GM12875 (cell line): ENCODE measurements at regions not wholly inside any gene's neighbourhood (a gene's known extent, or its start where the extent isn't known, plus 50 kb on each side); places are given as distances from the start of the nearest gene placed in this dataset.
"Not testable (repeated sequence)": the region's sequence is repeated elsewhere in the genome, so short reads cannot be mapped to it uniquely, and the experiment has no call there.

Experiments used
- H3K4me3 ChIP-seq: one replicate; pipeline ENCODE4 v1.5.1; 2011; ENCODE audit warnings: low read depth, low read length, control low read depth
- CTCF ChIP-seq: IDR thresholded peaks from 2 replicates; pipeline ENCODE4 v1.5.1; 2011; ENCODE audit warnings: low read depth, mild to moderate bottlenecking, control low read depth, inconsistent platforms, low read length, moderate library complexity, borderline replicate concordance; ENCODE audit not compliant: insufficient read depth

- no peak overlapping the region for H3K4me3 ChIP-seq
- TF ChIP-seq CTCF: no peak
Observed at GRCh38 chr17:5896215-5896614, 174.0 kb upstream of the WSCD1 start.

- H3K4me3 ChIP-seq: no peak overlapping the region
- no peak for TF ChIP-seq CTCF
Observed at GRCh38 chr17:5897275-5897911, 172.8 kb upstream of the WSCD1 start.

DNA sequence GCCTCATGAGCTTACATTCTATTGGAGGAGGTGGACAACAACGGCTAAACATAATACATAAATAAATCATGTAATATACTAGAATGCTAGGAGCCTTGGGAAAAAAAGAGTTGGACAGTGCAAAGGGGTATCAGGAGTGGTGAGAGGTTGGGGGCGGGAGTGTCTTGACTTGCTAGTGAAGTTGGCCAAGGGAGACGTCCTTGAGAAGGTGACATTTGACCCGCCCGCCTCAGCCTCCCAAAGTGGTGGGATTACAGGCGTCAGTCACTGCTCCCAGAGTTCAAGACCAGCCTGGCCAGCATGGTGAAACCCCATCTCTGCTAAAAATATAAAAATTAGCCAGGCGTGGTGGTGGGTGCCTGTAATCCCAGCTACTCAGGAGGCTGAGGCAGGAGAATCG is 172.2 kb upstream of the WSCD1 start:
- H3K4me3 ChIP-seq: not testable (repeated sequence)

- no peak for TF ChIP-seq CTCF
- H3K4me3 ChIP-seq: no peak overlapping the region
Observed at GRCh38 chr17:5898406-5898805, 171.8 kb upstream of the WSCD1 start.

GRCh38 chr17:5899496-5900195 is 170.5 kb upstream of the WSCD1 start:
- H3K4me3 ChIP-seq: no peak overlapping the region
- no peak for TF ChIP-seq CTCF

DNA sequence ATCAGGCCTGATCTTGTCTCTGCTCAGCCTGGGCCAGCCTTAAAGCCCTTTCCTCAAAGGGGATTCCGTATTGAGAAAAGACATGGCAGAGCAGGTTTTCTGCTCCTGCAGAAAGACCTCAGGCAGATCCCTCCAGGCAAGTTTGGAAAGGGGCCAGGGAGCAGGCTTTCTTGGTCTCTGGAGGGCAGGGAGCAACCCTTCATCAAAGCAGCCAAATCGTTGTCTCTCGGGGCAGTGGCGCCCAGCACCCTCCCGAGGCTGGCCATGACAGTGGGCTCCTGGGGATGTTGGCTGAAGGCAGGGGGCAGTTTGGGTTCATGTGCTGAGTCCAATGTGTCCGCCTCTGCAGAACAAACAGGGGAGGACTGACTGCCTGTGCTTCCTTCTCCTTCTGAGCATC is 168.4 kb upstream of the WSCD1 start:
- H3K4me3 ChIP-seq: no peak overlapping the region
- TF ChIP-seq CTCF: no peak

DNA sequence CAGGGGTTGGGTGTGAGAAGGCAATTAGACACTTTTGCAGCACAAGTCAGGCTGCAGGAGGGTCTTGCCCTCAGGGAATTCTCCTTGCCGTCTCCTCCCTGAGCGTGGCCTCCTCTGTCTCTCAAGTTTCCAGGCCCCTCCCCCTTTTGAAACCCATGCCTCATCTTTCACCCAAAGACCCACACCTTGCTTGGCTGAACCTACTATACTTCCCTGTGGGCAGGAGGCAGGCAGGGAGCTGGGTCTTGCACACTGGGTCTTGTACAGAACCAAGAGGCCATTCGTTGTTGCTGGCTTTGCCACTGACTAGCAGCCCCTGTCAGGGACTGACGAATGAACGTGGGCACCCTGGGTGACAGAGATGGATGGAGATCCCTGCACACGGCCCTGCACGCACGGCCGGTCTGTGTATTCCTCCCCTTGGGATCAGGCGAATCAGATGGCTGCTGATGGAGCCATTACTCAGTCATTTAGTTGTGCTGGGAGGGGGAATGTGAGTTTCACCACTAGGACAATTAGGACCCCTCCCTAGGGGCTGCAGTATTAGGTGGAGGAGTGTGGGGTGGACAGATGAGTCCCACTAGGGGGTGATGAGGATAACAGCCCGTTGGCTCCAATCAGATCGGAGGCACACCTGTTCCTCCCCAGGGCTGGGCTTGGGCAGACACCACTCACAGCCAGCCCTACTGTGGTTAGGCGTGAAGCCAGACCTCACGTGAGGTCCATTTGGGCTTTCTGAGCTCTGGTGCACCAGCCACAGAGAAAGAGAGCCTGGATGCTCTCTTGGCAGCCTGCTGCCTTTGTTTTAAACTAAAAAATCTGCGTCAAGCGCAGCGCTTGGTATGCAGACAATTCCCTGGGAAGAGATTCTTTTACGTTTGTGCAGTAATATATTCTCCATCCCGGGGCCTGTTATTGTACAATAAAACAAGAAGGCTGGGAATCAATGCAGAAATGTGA is 167.7 kb upstream of the WSCD1 start:
- TF ChIP-seq CTCF: no peak
- H3K4me3 ChIP-seq: no peak overlapping the region
